IMR-90 (cell line): ENCODE measurements at regions not wholly inside any gene's neighbourhood (a gene's known extent, or its start where the extent isn't known, plus 50 kb on each side); places are given as distances from the start of the nearest gene placed in this dataset.

Experiments
- ATAC-seq: fragments of 200-7000 bp; cut with Tn5 transposase; 2 replicates; pipeline ENCODE4 v1.9.1; 2020; ENCODE audit warnings: low read depth, mild to moderate bottlenecking, moderate library complexity
- BruUV-seq: library from RNA; stranded (reverse); fragments of 400-500 nt; replicated peaks from 2 replicates; lab custom pipeline; 2021; lab: Mats Ljungman, UMichigan
- CTCF ChIA-PET: fragments of 300-600 bp; formaldehyde crosslinking; extraction: SDS; loops from one replicate; lab custom pipeline; 2021; ENCODE audit warnings: antibody characterized with exemption; lab: Yijun Ruan, JAX
- POLR2A ChIA-PET: fragments of 300-600 bp; sonication (Branson Sonifier 250); formaldehyde crosslinking; loops from one replicate; lab custom pipeline; 2022; ENCODE audit warnings: antibody characterized with exemption; ENCODE audit not compliant: unreplicated experiment; lab: Charles Lee
- DNase-seq: peaks from one replicate; pipeline ENCODE4 v3.0.0; 2013
- H2AFZ ChIP-seq: replicated peaks from 2 replicates; pipeline ENCODE3; 2013; ENCODE audit warnings: low read length, mild to moderate bottlenecking; ENCODE audit not compliant: poor library complexity
- H2AK5ac ChIP-seq: 2 replicates; pipeline ENCODE4 v1.6.1; 2013; ENCODE audit warnings: low read depth, low read length, inconsistent platforms
- H2AK9ac ChIP-seq: replicated peaks from 2 replicates; pipeline ENCODE3; 2013; ENCODE audit warnings: mild to moderate bottlenecking, low read depth, low read length, moderate library complexity; ENCODE audit not compliant: poor library complexity
- H2BK120ac ChIP-seq: 2 replicates; pipeline ENCODE4 v1.6.1; 2013; ENCODE audit warnings: low read depth, low read length, inconsistent platforms
- H2BK15ac ChIP-seq: 3 replicates; pipeline ENCODE4 v1.6.1; 2013; ENCODE audit warnings: low read depth, low read length, inconsistent platforms
- H2BK20ac ChIP-seq: 2 replicates; pipeline ENCODE4 v1.6.1; 2013; ENCODE audit warnings: low read depth, mild to moderate bottlenecking, inconsistent platforms, low read length, moderate library complexity
- H2BK5ac ChIP-seq: 2 replicates; pipeline ENCODE4 v1.6.1; 2013; ENCODE audit warnings: mild to moderate bottlenecking, low read depth, low read length, inconsistent platforms; ENCODE audit not compliant: poor library complexity, severe bottlenecking
- H3K14ac ChIP-seq: replicated peaks from 2 replicates; pipeline ENCODE4 v1.6.1; 2013; ENCODE audit warnings: low read depth, low read length, inconsistent platforms
- H3K18ac ChIP-seq: 2 replicates; pipeline ENCODE4 v1.6.1; 2013; ENCODE audit warnings: low read depth, low read length, control low read depth
- H3K23ac ChIP-seq: 2 replicates; pipeline ENCODE4 v1.6.1; 2013; ENCODE audit warnings: low read depth, low read length, inconsistent platforms
- H3K27ac ChIP-seq: 2 replicates; pipeline ENCODE4 v1.5.1; 2013; ENCODE audit warnings: mild to moderate bottlenecking, control low read depth, low read length; ENCODE audit not compliant: insufficient read depth
- H3K27me3 ChIP-seq: 2 replicates; pipeline ENCODE4 v1.6.1; 2013; ENCODE audit warnings: low read length; ENCODE audit not compliant: control insufficient read depth, insufficient read depth
- H3K36me3 ChIP-seq: 2 replicates; pipeline ENCODE4 v1.6.1; 2013; ENCODE audit warnings: low read length, mixed read lengths; ENCODE audit not compliant: control insufficient read depth, insufficient read depth
- H3K4ac ChIP-seq: 2 replicates; pipeline ENCODE4 v1.6.1; 2013; ENCODE audit warnings: low read depth, low read length, inconsistent platforms
- H3K4me1 ChIP-seq: 2 replicates; pipeline ENCODE4 v1.6.1; 2013; ENCODE audit warnings: low read length, mixed read lengths; ENCODE audit not compliant: control insufficient read depth, insufficient read depth
- H3K4me2 ChIP-seq: 2 replicates; pipeline ENCODE4 v1.6.1; 2013; ENCODE audit warnings: low read depth, mild to moderate bottlenecking, control low read depth, low read length, moderate library complexity
- H3K4me3 ChIP-seq: 2 replicates; pipeline ENCODE4 v1.5.1; 2013; ENCODE audit warnings: low read depth, mild to moderate bottlenecking, control low read depth, low read length, moderate library complexity; ENCODE audit not compliant: insufficient read depth
- H3K56ac ChIP-seq: 2 replicates; pipeline ENCODE4 v1.6.1; 2013; ENCODE audit warnings: low read length, inconsistent platforms; ENCODE audit not compliant: insufficient read depth; ENCODE audit errors: extremely low read depth
- H3K79me1 ChIP-seq, 2 experiments: 2 replicates each; pipeline ENCODE4 v1.6.1; 2013; ENCODE audit warnings: low read length in 2 of 2, inconsistent platforms in 1 of 2, low read depth in 1 of 2
- H3K9ac ChIP-seq: 2 replicates; pipeline ENCODE4 v1.6.1; 2013; ENCODE audit warnings: low read depth, low read length, control low read depth
- H3K9me1 ChIP-seq: 2 replicates; pipeline ENCODE4 v1.6.1; 2013; ENCODE audit warnings: low read length, inconsistent platforms; ENCODE audit not compliant: insufficient read depth
- H3K9me3 ChIP-seq: 2 replicates; pipeline ENCODE4 v1.6.1; 2013; ENCODE audit warnings: low read length; ENCODE audit not compliant: control insufficient read depth, insufficient read depth
- H4K20me1 ChIP-seq: 2 replicates; pipeline ENCODE4 v1.6.1; 2013; ENCODE audit warnings: low read length, inconsistent platforms; ENCODE audit not compliant: insufficient read depth
- H4K5ac ChIP-seq: 2 replicates; pipeline ENCODE4 v1.6.1; 2013; ENCODE audit warnings: mild to moderate bottlenecking, low read depth, low read length, control low read depth
- H4K8ac ChIP-seq, 2 experiments: 2 replicates each; pipeline ENCODE4 v1.6.1; 2013; ENCODE audit warnings: low read depth in 2 of 2, low read length in 2 of 2, control low read depth in 1 of 2, inconsistent platforms in 1 of 2
- H4K91ac ChIP-seq: 2 replicates; pipeline ENCODE4 v1.6.1; 2013; ENCODE audit warnings: low read depth, low read length, inconsistent platforms; ENCODE audit not compliant: insufficient read depth
- BHLHE40 ChIP-seq: fragments of 150-350 bp; IDR thresholded peaks from 2 replicates; pipeline ENCODE4 v1.6.1; 2016; ENCODE audit warnings: mild to moderate bottlenecking, low read depth, low read length
- CEBPB ChIP-seq: IDR thresholded peaks from 2 replicates; pipeline ENCODE4 v1.6.1; 2012; ENCODE audit warnings: low read depth, low read length, improper control_type of control experiment
- CHD1 ChIP-seq: IDR thresholded peaks from 2 replicates; pipeline ENCODE4 v1.6.1; 2012; ENCODE audit warnings: low read depth, low read length, improper control_type of control experiment
- CTCF ChIP-seq: conservative IDR thresholded peaks from 2 replicates; pipeline ENCODE4 v1.5.1; 2012; ENCODE audit warnings: mild to moderate bottlenecking, low read depth, low read length, improper control_type of control experiment
- ELK1 ChIP-seq: fragments of 150-350 bp; IDR thresholded peaks from 2 replicates; pipeline ENCODE4 v1.6.1; 2016; ENCODE audit warnings: low read depth, mild to moderate bottlenecking, low read length, moderate library complexity, borderline replicate concordance
- FOS ChIP-seq: fragments of 150-350 bp; IDR thresholded peaks from 2 replicates; pipeline ENCODE4 v1.6.1; 2016; ENCODE audit warnings: low read depth, low read length
- MAFK ChIP-seq: IDR thresholded peaks from 2 replicates; pipeline ENCODE4 v1.6.1; 2012; ENCODE audit warnings: low read depth, low read length, improper control_type of control experiment
- MAZ ChIP-seq: IDR thresholded peaks from 2 replicates; pipeline ENCODE4 v1.6.1; 2012; ENCODE audit warnings: low read depth, mild to moderate bottlenecking, low read length, improper control_type of control experiment, moderate library complexity, borderline replicate concordance
- MXI1 ChIP-seq: IDR thresholded peaks from 2 replicates; pipeline ENCODE4 v1.6.1; 2012; ENCODE audit warnings: low read depth, mild to moderate bottlenecking, low read length, moderate library complexity, borderline replicate concordance
- NFE2L2 ChIP-seq: fragments of 150-350 bp; IDR thresholded peaks from 2 replicates; pipeline ENCODE4 v1.6.1; 2016; ENCODE audit warnings: low read depth, mild to moderate bottlenecking, low read length
- POLR2A ChIP-seq: IDR thresholded peaks from 2 replicates; pipeline ENCODE4 v1.6.1; 2012; ENCODE audit warnings: mild to moderate bottlenecking, low read depth, low read length
- RAD21 ChIP-seq: IDR thresholded peaks from 2 replicates; pipeline ENCODE4 v1.6.1; 2012; ENCODE audit warnings: low read length, improper control_type of control experiment
- RCOR1 ChIP-seq: IDR thresholded peaks from 2 replicates; pipeline ENCODE4 v1.6.1; 2012; ENCODE audit warnings: mild to moderate bottlenecking, low read length, improper control_type of control experiment; ENCODE audit not compliant: insufficient replicate concordance
- RFX5 ChIP-seq: IDR thresholded peaks from 2 replicates; pipeline ENCODE4 v1.8.0; 2012; ENCODE audit warnings: low read depth, mild to moderate bottlenecking, low read length, moderate library complexity
- SMC3 ChIP-seq: fragments of 150-350 bp; IDR thresholded peaks from 2 replicates; pipeline ENCODE4 v1.6.1; 2016; ENCODE audit warnings: low read depth, mild to moderate bottlenecking, antibody characterized with exemption, low read length, moderate library complexity
- WGBS, 2 experiments: methylation state at CpG; one replicate each; pipeline versions ENCODE4 v1.1.5 to v1.1.7; 2013; ENCODE audit warnings: missing lambda C conversion rate in 2 of 2; ENCODE audit not compliant: insufficient read length in 1 of 2; ENCODE audit errors: extremely low coverage in 2 of 2; 5-methylcytosine and 5-hydroxymethylcytosine counted together
- dilution Hi-C: fragments of 300-500 bp; cut with HindIII; formaldehyde crosslinking; loops from one replicate; pipeline ENCODE4 v1.14.3; 2018; ENCODE audit warnings: low sequenced_read_pairs; ENCODE audit not compliant: unreplicated experiment
- in situ Hi-C: fragments of 300-500 bp; cut with MboI; formaldehyde crosslinking; loops from 3 replicates; pipeline ENCODE4 v1.14.3; 2019; ENCODE audit warnings: low sequenced_read_pairs, inconsistent platforms, mixed read lengths
- intact Hi-C: fragments of 100-400 bp; cut with micrococcal nuclease; formaldehyde crosslinking; loops from 2 replicates; pipeline ENCODE4 v1.10.0; 2022
- TF ChIP-seq, protein P1 (sequence below): fragments of 150-350 bp; IDR thresholded peaks from 2 replicates; pipeline ENCODE4 v1.6.1; 2017; ENCODE audit warnings: mild to moderate bottlenecking, antibody characterized with exemption, low read length, low read depth

DNA sequence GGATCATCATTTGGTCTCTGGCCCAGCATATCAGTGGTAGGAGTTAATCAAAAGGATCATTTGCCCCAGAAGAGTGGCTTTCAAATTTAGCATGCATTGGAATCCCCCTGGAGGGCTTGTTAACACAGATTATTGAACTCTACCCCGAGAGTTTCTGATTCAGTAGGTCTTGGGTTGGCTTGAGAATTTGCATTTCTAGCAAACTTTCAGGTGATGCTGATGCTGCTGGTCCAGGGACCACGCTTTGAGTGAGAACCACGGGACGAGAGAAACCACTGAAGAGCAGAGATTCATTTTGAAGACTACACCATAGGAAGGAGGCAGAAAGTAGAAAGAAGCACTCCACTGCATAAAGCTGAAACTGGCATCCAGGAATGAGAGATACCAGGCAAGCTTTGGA is 81.3 kb upstream of the DUSP10 start:
- Histone ChIP-seq H3K36me3 (no peaks in the 10 kb centered on the region), H3K18ac (no peak overlapping the region; the same call in 1 of the 2 replicates), H3K9me1 (peaks cover 8% of the 10 kb centered on the region), H3K27ac (no peak overlapping the region), H2BK15ac (no peak overlapping the region), H2BK120ac (peak overlapping the region; percentile 26; the same call in 1 of the 2 replicates), H3K56ac (no peak overlapping the region), H3K4me1 (peaks cover 10% of the 10 kb centered on the region; the same call in 1 of the 2 replicates), H3K14ac (no peak overlapping the region), H2AK9ac (no peak overlapping the region), H2BK20ac (0 out of 2 replicates have a peak overlapping the region, but pooled peaks have one; percentile 15), H4K5ac (no peak overlapping the region), H2AFZ (no peak overlapping the region), H3K4ac (no peak overlapping the region), H3K4me2 (no peak overlapping the region), H3K23ac (no peak overlapping the region), H3K9me3 (no peaks in the 10 kb centered on the region), H3K4me3 (no peak overlapping the region), H3K79me1 (no peaks in the 10 kb centered on the region), H4K8ac (0 out of 4 replicates have a peak overlapping the region, but pooled peaks of 1 of the 2 experiments have one; percentile 4), H2AK5ac (no peak overlapping the region), H3K27me3 (no peaks in the 10 kb centered on the region), H4K20me1 (no peaks in the 10 kb centered on the region), H4K91ac (no peak overlapping the region), H2BK5ac (no peak overlapping the region), H3K9ac (no peak overlapping the region)
- dilution Hi-C loops (no loop called here), in situ Hi-C loops (no loop called here), intact Hi-C loops (no loop called here)
- DNase-seq (no peak), ATAC-seq (no peak)
- no TSS peak for BruUV-seq
- ChIA-PET CTCF (interaction anchor here (0.9 to 1.0 kb wide), 2 partner anchors 11 to 632 kb away, joined by 3 read pairs; no protein-coding TSS in a partner anchor), POLR2A (no interaction called here)
- TF ChIP-seq ELK1: no peak
- no peak for TF ChIP-seq MAZ
- TF ChIP-seq, protein P1, sequence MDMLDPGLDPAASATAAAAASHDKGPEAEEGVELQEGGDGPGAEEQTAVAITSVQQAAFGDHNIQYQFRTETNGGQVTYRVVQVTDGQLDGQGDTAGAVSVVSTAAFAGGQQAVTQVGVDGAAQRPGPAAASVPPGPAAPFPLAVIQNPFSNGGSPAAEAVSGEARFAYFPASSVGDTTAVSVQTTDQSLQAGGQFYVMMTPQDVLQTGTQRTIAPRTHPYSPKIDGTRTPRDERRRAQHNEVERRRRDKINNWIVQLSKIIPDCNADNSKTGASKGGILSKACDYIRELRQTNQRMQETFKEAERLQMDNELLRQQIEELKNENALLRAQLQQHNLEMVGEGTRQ: no peak
- TF ChIP-seq NFE2L2: no peak
- no peak for TF ChIP-seq POLR2A
- TF ChIP-seq CEBPB: no peak
- no peak for TF ChIP-seq CTCF
- no peak for TF ChIP-seq RAD21
- no peak for TF ChIP-seq MXI1
- no peak for TF ChIP-seq CHD1
- TF ChIP-seq BHLHE40: no peak
- TF ChIP-seq SMC3: no peak
- TF ChIP-seq MAFK: no peak
- no peak for TF ChIP-seq FOS
- no peak for TF ChIP-seq RFX5
- no peak for TF ChIP-seq RCOR1
- 100% methylated on average over 1 of the region's 4 CpGs; no CpG with 5 or more reads in 1 of the 2 experiments for WGBS, 2 experiments
